BE2C (cell line): ENCODE measurements at regions not wholly inside any gene's neighbourhood (a gene's known extent, or its start where the extent isn't known, plus 50 kb on each side); places are given as distances from the start of the nearest gene placed in this dataset.
A peak's percentile ranks its signal among the peaks of the same experiment; 100 is the strongest.

Experiments
- DNase-seq: peaks from one replicate; pipeline ENCODE4 v3.0.0-alpha.2; 2020
- H3K27me3 ChIP-seq: fragments of 250-450 bp; sonication (Bioruptor Pico); 2 replicates; pipeline ENCODE4 v1.5.1; 2020; ENCODE audit warnings: mild to moderate bottlenecking
- H3K36me3 ChIP-seq: fragments of 250-450 bp; sonication (Bioruptor Pico); 2 replicates; pipeline ENCODE4 v1.5.1; 2020; ENCODE audit warnings: mild to moderate bottlenecking
- H3K4me1 ChIP-seq: fragments of 250-450 bp; sonication (Bioruptor Pico); 2 replicates; pipeline ENCODE4 v1.5.1; 2020
- H3K4me3 ChIP-seq: 2 replicates; pipeline ENCODE4 v1.5.1; 2011; ENCODE audit warnings: low read depth, low read length
- H3K9me3 ChIP-seq: fragments of 250-450 bp; sonication (Bioruptor Pico); 2 replicates; pipeline ENCODE4 v1.5.1; 2020
- CTCF ChIP-seq: IDR thresholded peaks from 2 replicates; pipeline ENCODE4 v1.5.1; 2012; ENCODE audit warnings: mild to moderate bottlenecking, low read depth, low read length

- no peak overlapping the region for H3K4me3 ChIP-seq
- no peaks in the 10 kb centered on the region for H3K4me1 ChIP-seq
- H3K9me3 ChIP-seq = no peaks in the 10 kb centered on the region
- DNase-seq = peak; percentile 24
- H3K27me3 ChIP-seq = no peaks in the 10 kb centered on the region
- H3K36me3 ChIP-seq = no peaks in the 10 kb centered on the region
- TF ChIP-seq CTCF = no peak
Observed at GRCh38 chr6:165900970-165901369, 237.9 kb upstream of the PDE10A start.

- DNase-seq = no peak
- no peak for TF ChIP-seq CTCF
- no peaks in the 10 kb centered on the region for H3K4me1 ChIP-seq
- H3K9me3 ChIP-seq = no peaks in the 10 kb centered on the region
- H3K27me3 ChIP-seq = no peaks in the 10 kb centered on the region
- no peaks in the 10 kb centered on the region for H3K36me3 ChIP-seq
- H3K4me3 ChIP-seq = no peak overlapping the region
Observed at GRCh38 chr6:165899611-165900010, 236.6 kb upstream of the PDE10A start.

GRCh38 chr6:165895421-165896165, 232.6 kb upstream of the PDE10A start:
- no peaks in the 10 kb centered on the region for H3K4me1 ChIP-seq
- H3K4me3 ChIP-seq = no peak overlapping the region
- TF ChIP-seq CTCF = no peak
- DNase-seq = no peak
- H3K27me3 ChIP-seq = no peaks in the 10 kb centered on the region
- no peaks in the 10 kb centered on the region for H3K36me3 ChIP-seq
- no peaks in the 10 kb centered on the region for H3K9me3 ChIP-seq

- no peak for TF ChIP-seq CTCF
- no peaks in the 10 kb centered on the region for H3K9me3 ChIP-seq
- no peak overlapping the region for H3K4me3 ChIP-seq
- no peaks in the 10 kb centered on the region for H3K36me3 ChIP-seq
- H3K27me3 ChIP-seq = no peaks in the 10 kb centered on the region
- no peak for DNase-seq
- no peaks in the 10 kb centered on the region for H3K4me1 ChIP-seq
Observed at GRCh38 chr6:165894171-165894825, 231.3 kb upstream of the PDE10A start.

- Histone ChIP-seq H3K4me3 (no peak overlapping the region), H3K36me3 (no peaks in the 10 kb centered on the region), H3K4me1 (no peaks in the 10 kb centered on the region), H3K27me3 (no peaks in the 10 kb centered on the region), H3K9me3 (no peaks in the 10 kb centered on the region)
- DNase-seq = no peak
- no peak for TF ChIP-seq CTCF
Observed at GRCh38 chr6:165893431-165893830, 230.4 kb upstream of the PDE10A start.

GRCh38 chr6:165891320-165891719, 228.3 kb upstream of the PDE10A start:
- no peak overlapping the region for H3K4me3 ChIP-seq
- H3K9me3 ChIP-seq = no peaks in the 10 kb centered on the region
- no peaks in the 10 kb centered on the region for H3K4me1 ChIP-seq
- DNase-seq = no peak
- no peaks in the 10 kb centered on the region for H3K27me3 ChIP-seq
- peak; percentile 20; the same call in 1 of the 2 replicates for TF ChIP-seq CTCF
- H3K36me3 ChIP-seq = no peaks in the 10 kb centered on the region
